ENCODE measurements at regions not wholly inside any gene's neighbourhood (a gene's known extent, or its start where the extent isn't known, plus 50 kb on each side); places are given as distances from the start of the nearest gene placed in this dataset.

DNA sequence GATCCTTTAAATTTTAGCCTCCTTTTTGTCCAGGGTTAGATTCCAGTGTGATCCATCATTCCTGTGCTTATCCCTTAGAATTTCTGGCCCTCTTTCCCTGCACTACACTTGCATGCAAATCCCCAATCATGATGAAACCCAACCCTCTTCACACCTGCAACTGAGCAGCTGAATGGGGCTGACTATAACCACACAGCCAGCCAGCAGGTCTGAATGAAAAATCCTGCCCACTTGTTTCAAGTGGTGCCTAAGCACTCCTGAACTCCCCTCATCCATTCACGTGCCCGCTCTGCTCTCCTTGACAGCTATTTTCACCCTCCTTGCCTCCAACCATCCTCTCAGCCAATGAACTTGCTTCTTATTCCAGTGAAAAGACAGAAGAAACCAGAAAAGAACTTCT lies 80.5 kb upstream of the AFF3 start:
- no peak for DNase-seq (ENCODE audit: extremely low read depth in 1 of 11, low read depth in 9 of 11, low spot score in 4 of 11)

DNA sequence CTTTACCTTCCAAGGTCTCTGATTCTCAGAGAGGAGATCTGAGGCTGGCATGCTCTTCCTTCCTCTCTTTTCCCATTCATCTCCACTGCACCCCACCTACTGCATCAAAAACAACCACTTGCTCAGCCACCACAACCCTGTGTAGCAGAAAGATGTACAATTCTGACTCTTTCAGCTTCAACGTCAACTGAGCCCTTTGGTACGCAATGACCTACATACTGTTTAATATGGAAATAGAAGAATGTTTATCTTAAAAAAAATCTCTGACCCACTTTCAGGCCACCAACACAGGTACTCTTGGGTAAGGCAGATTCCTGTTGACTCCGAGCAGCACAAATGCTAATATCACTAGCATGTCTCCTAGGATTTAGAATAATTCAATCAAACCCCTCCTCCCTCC lies 76.2 kb upstream of the AFF3 start:
- DNase-seq (ENCODE audit: extremely low read depth in 1 of 11, low read depth in 9 of 11, low spot score in 4 of 11), result no peak

DNA sequence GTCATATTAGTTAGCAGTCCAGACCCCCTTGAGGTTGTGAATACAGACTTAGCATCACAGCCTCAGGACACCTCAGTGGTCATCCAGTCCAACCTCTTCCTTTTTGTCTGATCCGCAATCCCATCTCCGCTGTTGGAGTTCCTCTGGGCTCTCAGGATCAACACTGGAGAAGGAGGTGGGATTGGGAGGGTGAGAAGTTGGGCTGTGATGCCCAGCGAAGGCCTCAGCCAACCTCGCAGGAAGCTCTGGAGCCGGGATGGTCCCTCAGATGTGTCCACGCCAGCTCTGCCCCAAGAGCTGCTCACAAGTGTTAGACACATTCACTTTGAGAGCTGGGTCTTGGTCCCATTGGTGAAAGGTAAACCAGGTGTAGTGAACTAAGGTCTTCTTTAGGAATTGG lies 74.9 kb upstream of the AFF3 start:
- no peak for DNase-seq (ENCODE audit: extremely low read depth in 1 of 11, low read depth in 9 of 11, low spot score in 4 of 11)

DNA sequence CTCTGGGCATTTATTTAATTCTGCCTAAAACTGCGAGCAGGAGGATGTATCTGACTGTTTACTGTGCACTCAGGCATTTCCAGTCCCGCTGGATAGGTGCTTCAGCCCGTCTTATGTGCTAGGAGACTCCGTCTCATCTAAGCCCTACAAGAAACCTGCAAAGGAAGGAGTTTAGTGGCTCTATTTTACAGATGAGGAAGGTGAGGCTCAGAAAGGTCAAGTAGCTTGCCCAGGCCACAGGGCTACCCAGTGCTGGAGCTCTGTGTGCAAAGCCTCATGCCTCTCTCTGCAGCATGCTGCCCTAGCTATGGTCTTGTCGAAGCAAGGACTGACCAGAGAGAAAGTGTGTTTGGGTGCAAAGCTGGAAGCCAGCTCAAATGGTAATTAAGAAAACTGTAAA lies 73.6 kb upstream of the AFF3 start:
- DNase-seq (ENCODE audit: extremely low read depth in 1 of 11, low read depth in 9 of 11, low spot score in 4 of 11), result no peak

DNA sequence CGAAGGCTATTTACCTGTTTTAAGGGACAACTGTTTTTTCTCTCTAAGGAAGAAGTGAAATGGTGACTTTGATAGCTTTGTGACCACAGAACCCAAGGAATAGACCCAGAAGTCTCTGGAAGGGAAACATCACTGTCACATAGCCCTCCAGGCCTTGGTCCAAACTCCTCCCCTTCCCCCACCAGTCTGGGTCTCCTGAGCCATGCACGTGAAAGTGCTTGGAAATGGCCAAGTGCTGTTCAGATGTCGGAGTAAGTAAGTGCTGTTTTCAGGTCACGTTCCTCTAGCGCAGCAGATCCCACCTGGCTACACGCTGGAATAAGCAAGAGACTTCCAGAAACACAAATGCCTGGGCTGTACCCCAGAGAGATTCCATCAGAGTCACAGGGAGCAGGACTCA lies 73.0 kb upstream of the AFF3 start:
- DNase-seq (ENCODE audit: extremely low read depth in 1 of 11, low read depth in 9 of 11, low spot score in 4 of 11), result no peak

DNA sequence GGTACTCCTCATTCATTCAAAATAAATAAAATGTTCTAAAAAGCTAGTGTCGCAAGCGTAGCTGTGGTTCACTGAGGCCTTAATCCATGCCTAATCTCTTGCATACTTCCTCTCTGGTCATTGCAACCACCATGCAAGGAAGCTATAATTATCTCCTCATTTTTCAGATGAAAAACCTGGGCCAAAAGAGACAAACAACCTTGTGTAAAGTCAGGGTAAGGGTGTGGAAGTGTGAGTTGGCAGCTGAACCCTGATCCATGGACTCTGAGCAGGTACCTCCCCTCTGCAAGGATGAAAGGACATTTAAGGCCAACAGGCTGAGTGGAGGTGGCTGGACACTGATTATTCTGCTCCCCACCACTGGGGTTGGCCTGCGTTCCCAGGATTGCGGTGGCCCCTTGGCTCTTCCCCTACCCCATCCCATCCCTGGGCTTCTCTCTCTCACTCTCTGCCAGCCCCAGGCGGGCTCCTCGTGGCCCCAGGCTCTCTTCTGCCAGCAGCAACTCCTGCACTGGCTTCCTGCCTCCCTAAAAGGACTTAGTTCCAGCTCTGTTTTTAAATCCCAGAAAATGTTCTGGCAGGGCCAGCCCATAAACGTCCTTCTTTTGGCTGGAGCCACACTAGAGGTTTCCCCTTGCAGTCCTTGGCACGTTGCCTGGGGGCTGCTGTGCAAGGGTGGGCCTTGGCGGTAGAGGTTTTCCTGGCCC lies 72.0 kb upstream of the AFF3 start:
- DNase-seq (ENCODE audit: extremely low read depth in 1 of 11, low read depth in 9 of 11, low spot score in 4 of 11), result no peak

DNA sequence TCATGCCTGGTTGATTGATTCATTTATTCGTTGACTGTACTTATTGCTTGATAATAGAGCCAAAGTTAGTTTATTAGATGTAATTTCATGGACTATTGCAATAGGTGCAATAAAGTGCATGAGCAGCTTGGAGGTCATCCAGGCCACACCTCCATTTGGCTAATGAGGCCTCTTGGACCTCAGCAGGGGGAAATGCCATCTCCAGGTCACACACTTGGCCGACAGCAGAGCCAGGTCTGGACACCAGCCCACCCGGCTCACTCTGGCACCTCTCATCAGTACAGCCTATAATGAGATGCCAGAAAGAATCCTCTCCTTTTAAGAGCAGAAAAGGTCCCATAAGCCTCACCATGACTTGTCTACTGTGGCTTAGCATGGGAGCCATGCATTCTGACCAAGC lies 71.2 kb upstream of the AFF3 start:
- no peak for DNase-seq (ENCODE audit: extremely low read depth in 1 of 11, low read depth in 9 of 11, low spot score in 4 of 11)

DNA sequence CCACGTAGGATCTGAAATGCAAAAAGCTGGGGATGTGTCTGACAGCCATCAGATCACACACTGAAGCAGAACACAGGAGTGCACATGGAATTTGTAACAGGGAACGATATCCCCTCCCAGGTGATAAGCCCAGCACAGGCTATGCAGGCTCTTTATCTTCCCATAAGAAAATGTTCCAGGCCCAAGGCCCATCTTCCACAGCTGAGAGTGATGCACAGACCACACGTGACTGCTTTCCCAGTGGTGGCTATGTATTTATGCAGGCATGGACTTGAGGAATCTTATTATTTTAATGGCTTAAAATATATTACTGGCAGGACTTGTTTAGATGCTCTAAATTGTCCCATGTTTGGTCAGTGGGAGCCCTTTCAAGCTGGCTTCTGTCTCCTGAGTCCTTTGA lies 70.5 kb upstream of the AFF3 start:
- no peak for DNase-seq (ENCODE audit: extremely low read depth in 1 of 11, low read depth in 9 of 11, low spot score in 4 of 11)

DNA sequence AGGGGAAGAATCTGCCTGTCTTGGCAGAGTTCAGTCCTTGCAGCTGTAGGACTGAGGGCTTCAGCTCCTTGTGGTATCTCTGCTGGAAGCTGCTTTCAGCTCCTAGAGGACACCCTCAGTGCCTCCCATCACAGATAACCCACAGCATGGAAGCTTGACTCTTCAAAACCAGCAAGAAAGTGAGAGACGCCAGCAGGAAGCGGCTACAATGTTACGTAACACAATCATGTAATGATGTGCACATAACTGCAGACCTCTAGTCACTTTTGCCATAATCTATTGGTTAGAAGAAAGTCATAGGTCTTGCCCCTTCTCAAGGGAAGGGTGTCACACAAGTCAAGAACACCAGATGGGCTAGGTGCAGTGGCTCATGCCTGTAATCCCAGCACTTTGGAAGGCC lies 69.1 kb upstream of the AFF3 start:
- DNase-seq (ENCODE audit: extremely low read depth in 1 of 11, low read depth in 9 of 11, low spot score in 4 of 11), result no peak

DNA sequence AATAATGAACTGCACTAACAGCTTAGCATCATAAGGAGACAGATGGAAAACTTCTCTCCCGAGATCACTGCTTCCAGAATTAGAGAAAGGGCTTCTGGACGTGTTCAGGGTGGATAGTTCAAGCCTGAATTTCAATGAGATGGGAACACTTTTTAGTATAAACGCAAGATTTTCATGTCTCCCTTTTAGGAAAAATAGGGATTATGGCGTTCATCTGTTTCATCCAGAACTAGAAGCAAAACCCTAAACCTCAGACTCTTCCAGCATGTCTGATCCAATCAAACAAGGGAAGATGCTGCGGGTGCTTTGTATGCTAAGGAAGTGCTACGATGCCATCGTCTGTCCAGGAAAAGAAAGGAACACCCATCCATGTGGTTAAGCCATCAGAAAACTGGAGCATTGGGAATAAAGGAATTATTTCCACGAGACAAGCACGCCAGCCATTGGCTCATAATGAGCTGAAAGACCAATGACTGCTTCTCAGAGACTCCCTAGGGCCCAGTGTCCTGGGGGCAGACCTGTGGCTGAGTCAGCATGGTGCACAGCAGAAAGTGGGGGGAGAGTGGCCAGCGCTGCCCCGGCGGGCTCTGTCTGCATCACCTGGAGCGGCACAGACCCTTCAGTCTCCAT lies 65.9 kb upstream of the AFF3 start:
- no peak for DNase-seq (ENCODE audit: extremely low read depth in 1 of 11, low read depth in 9 of 11, low spot score in 4 of 11)

DNA sequence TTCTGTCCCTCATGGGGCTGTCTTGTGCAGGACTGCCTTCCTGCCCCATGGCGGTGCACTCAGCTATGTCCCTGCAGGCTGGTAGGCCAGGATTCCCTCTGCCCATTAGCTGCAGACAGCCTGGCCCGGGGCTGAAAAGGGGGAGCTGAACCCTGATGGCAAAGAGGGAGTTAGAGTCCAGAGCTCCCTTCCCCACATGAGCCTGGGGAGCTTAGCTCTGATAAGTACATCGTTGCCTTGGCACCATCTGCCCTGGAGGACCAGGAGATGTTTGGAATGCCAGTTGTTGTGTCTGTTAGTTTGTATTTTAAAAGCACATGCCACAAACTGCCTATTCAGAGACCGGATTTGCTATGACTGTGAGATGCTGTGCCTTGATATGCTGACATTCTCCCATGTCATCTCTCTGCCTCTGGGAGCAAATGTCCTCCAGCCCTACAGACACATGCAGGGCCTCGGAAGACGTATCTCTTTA lies 65.1 kb upstream of the AFF3 start:
- no peak for DNase-seq (ENCODE audit: extremely low read depth in 1 of 11, low read depth in 9 of 11, low spot score in 4 of 11)

DNA sequence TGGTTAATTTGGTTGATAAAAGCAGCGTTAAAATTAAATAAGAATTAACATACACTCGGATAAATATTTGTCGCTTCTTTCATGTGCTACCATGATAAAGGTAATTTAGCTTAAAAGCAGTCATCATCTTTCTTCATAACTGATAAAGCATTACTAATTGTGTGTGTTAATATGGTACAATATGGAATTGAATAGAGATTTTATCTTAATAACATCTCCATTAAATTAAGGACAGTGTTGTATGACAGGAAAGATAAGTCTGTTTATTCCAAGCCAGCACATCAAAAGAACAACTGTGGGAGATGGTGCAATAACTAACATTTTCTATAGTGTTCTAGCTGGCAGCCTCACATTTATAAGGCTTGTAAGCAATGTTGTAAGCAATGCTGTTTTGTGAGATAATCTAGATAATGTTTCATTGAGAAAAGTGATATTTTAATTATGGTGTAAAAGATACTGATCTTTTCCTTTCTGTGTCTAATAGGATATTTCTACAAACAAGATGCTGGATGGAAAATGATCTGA lies 64.4 kb upstream of the AFF3 start:
- no peak for DNase-seq (ENCODE audit: extremely low read depth in 1 of 11, low read depth in 9 of 11, low spot score in 4 of 11)

DNA sequence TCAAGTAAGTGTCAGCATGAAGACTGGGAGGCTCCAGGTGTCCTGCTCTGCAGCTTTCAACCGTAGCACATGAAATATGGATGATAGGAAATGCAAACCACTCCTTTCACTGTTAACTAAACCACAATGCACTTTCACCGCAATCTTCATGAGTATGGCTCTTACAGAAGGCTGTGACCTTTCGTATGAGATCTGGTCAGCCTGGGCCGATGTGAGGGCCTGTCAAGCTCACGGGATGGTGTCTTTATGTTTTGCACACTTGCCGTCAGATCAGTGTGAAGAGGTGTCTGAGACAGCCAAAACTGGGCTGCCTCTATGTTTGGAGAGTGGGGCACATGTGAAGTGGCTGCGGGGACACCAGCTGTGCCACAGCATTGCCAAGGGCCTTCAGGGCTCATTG lies 62.8 kb upstream of the AFF3 start:
- no peak for DNase-seq (ENCODE audit: extremely low read depth in 1 of 11, low read depth in 9 of 11, low spot score in 4 of 11)

DNA sequence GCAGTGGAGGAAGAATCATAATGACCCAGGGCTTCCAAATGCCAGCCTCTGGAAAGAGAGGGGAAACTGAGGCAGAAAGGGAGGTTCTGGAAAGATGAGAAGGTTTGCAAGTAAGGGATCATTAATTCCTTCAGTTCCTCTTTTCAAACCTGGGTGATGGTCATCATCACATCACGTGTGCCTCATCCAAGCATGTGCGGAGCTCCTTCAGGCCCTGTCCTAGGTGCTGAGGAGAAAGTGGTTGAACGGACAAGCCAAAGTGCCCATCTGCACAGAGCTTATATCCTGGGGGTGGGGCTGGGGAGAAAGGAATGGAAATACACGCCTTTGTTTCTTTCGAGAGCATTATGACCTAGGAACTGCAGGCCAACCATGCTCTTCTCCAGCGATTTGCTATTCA lies 60.2 kb upstream of the AFF3 start:
- DNase-seq (ENCODE audit: extremely low read depth in 1 of 11, low read depth in 9 of 11, low spot score in 4 of 11), result no peak

DNA sequence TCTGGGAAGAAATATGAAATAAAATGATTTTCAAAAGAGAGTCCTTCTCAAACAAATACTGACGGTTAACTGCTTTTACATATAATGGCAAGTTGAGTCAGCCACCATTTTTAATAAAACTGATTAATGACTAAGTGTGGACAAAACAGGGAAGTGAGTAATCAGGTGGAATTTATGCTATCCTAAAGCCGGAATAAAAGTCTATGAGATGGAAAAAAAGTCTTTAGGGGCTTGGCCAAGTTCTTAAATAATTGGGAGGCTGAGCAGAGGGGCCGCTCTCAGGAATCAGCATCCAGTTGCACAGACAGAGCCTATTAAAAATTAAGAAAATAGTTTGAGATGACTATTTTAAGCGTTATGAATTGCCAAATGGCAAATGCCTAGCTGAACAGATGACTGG lies 58.6 kb upstream of the AFF3 start:
- no peak for DNase-seq (ENCODE audit: extremely low read depth in 1 of 11, low read depth in 9 of 11, low spot score in 4 of 11)

DNA sequence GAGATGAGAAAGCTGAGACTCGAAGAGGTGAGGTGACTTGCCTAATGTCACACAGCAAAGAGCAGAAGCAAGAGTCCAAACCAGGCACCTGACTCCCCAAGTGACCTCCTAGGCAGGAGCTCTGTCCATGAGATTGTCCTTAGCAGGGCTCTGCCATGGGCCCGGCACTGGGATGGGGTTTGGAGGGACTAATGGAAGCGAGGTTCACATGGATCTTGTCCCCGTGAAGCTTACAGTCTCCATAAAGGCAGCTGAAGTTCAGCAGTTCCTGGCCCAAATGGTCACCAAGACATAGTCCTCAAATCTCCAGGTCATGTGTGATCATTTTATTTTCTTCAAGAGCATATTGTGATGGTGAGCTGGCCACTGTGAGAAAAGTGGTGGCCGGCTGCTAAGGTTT lies 57.0 kb upstream of the AFF3 start:
- DNase-seq (ENCODE audit: extremely low read depth in 1 of 11, low read depth in 9 of 11, low spot score in 4 of 11), result no peak

DNA sequence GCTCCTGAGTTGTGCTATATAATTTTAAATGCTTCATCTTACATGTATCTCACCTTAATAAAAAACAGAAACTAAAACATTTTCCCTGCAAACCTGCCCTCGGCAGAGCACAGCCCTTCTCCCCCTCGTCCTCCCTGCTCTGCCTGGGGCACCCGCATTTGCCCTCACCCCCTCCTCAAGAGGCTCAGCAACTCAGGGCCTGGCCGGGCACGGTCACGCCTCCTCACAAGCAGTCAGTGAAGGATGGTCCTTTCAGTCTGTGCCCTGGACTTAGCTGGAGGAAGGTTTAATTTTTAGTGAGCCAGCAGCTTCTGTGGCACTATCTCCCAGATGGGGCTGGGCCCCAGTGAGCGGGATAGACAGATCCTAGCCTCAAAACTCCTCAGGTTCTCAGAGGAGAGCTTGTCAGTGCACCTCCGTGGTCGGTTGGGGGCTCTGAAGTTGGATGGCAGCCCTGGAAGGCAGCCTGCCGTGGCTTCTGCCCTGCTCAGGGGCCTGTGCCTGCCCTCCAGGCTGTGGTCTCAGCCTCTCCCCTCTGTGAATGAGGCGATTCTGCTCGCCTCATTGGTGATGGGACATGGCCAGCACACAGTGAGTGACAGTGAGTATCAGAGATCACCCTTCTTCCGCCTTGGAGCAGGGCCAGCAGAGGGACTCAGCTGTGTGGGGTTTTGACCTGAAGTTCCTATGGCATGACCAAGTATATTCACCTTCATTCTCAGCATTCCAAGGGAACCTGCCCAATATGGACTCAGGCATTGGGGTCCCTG lies 56.3 kb upstream of the AFF3 start:
- no peak for DNase-seq (ENCODE audit: extremely low read depth in 1 of 11, low read depth in 9 of 11, low spot score in 4 of 11)

DNA sequence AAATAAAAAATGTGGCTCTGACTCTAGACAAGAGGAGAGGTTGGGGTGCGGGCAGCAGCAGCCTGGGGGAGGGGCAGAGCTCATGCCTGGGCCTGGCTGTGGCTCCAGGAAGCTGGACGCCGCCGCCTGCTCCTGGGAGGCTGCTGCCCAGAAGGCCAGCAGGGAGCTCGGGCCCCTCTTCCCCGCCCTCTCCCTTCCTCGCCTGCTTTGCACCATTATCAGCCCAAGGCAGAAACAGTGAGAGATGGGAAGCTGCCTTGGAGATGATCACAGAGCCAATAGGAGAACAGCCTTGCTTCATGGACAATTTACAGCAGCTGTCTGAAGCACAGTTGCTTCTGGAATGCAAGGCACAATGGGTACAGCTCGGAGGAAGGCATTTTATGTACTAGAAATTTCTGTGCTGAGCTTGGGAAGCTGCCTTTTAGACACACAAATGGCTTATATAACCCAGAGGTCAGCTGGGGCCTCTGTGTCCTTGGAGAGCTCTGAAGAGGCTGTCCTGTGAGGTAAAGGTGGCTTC lies 55.3 kb upstream of the AFF3 start:
- DNase-seq (ENCODE audit: extremely low read depth in 1 of 11, low read depth in 9 of 11, low spot score in 4 of 11), result peak in 10 of 11 donors; percentile 22 to 60 (median 50)

DNA sequence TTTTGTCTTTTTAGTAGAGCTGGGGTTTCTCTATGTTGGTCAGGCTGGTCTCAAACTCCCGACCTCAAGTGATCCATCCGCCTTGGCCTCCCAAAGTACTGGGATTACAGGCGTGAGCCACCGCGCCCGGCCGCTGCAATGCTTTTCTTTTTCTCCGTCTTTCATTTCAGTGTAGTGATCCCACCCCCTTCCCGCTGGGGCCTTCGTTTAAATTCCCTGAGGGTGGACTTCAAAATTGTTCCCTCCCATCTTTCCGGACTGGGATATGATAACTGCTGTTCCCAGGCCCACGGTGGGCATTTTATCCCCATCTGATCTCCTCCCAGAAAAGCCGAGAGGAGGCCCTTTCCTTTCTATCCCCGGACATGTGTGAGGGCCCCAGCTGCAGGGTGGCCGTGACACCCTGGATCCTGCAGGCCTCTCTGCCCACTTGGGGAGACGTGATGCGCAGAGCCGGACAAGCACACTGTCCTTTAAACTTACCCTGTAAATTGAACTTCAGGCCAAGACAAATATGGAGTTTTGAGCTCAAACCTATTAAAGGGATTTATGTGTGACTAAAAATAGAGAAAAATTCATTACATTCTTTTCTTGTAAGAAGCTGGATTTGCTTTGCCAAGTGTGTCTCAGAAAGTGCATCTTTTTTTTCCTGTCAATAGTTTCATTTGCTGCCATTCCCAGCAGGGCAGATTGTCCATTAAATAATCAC lies 54.5 kb upstream of the AFF3 start:
- DNase-seq (ENCODE audit: extremely low read depth in 1 of 11, low read depth in 9 of 11, low spot score in 4 of 11), result peak in 10 of 11 donors; percentile 32 to 73 (median 52)

All from renal cortex interstitium (tissue), 11 donors.